ENCODE measurements at regions not wholly inside any gene's neighbourhood (a gene's known extent, or its start where the extent isn't known, plus 50 kb on each side); places are given as distances from the start of the nearest gene placed in this dataset.

GRCh38 chr12:24649634-24650033 is 299.3 kb downstream of the BCAT1 start:
- no peak for TF ChIP-seq CTCF (IDR thresholded peaks at IDR 0.05; ENCODE audit: insufficient read depth, low read length)
- no peak for TF ChIP-seq POLR2AphosphoS5 (IDR thresholded peaks at IDR 0.05; ENCODE audit: low read depth)
- no peak for TF ChIP-seq REST (IDR thresholded peaks at IDR 0.05; ENCODE audit: insufficient replicate concordance, low read depth)
- no peak for TF ChIP-seq SPI1 (IDR thresholded peaks at IDR 0.05; ENCODE audit: borderline replicate concordance, low read depth)
- TF ChIP-seq GABPA (IDR thresholded peaks at IDR 0.05; ENCODE audit: low read depth), result no peak
